ENCODE measurements at regions not wholly inside any gene's neighbourhood (a gene's known extent, or its start where the extent isn't known, plus 50 kb on each side); places are given as distances from the start of the nearest gene placed in this dataset.
"Not testable (repeated sequence)": the region's sequence is repeated elsewhere in the genome, so short reads cannot be mapped to it uniquely, and the experiment has no call there.

DNA sequence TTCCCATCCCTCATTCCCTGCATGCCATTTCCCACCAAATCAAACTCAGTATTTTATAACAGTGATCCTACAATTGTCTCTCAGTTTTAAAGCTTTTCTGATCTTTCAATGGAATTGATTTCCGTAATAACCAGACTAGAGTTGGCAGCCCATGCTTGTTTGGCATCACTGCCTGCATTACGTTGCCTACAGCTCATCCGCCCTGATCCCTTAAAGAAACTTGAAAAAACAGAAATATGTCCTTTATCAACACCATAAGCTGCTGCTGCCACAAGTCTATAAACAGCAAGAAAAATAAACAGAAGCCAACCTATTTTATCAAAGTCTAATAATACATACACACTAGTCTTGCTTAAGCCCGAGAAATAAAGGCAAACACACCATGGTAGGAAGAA lies 331.0 kb downstream of the METTL4 start:
- no peak overlapping the region for H3K27ac ChIP-seq
- H3K4me1 ChIP-seq = no peaks in the 10 kb centered on the region
- no peaks in the 10 kb centered on the region for H3K36me3 ChIP-seq
- no peak for DNase-seq (ENCODE audit: low spot score)
- TF ChIP-seq, protein P1, sequence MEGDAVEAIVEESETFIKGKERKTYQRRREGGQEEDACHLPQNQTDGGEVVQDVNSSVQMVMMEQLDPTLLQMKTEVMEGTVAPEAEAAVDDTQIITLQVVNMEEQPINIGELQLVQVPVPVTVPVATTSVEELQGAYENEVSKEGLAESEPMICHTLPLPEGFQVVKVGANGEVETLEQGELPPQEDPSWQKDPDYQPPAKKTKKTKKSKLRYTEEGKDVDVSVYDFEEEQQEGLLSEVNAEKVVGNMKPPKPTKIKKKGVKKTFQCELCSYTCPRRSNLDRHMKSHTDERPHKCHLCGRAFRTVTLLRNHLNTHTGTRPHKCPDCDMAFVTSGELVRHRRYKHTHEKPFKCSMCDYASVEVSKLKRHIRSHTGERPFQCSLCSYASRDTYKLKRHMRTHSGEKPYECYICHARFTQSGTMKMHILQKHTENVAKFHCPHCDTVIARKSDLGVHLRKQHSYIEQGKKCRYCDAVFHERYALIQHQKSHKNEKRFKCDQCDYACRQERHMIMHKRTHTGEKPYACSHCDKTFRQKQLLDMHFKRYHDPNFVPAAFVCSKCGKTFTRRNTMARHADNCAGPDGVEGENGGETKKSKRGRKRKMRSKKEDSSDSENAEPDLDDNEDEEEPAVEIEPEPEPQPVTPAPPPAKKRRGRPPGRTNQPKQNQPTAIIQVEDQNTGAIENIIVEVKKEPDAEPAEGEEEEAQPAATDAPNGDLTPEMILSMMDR (IDR thresholded peaks at IDR 0.05) = no peak
- H3K27me3 ChIP-seq = no peaks in the 10 kb centered on the region
- H3K9me3 ChIP-seq = no peaks in the 10 kb centered on the region
- H3K4me3 ChIP-seq = no peak overlapping the region

DNA sequence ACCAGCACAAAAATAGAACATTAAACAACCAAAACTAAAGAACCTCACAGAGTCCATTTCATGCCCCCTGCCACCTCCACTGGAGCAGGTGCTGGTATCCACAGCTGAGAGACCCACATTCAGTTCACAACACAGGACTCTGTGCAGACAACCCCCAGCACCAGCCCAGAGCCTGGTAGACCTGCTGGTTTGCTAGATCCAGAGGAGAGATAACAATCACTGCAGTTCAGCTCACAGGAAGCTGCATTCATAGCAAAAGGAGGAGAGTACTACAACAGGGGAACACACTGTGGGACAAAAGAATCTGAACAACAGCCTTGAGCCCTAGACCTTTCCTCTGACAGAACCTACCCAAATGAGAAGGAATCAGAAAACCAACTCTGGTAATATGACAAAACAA lies 326.7 kb downstream of the METTL4 start:
- DNase-seq (ENCODE audit: low spot score) = no peak
- no peak overlapping the region for H3K27ac ChIP-seq
- H3K4me3 ChIP-seq = no peak overlapping the region
- H3K9me3 ChIP-seq = no peaks in the 10 kb centered on the region
- no peaks in the 10 kb centered on the region for H3K4me1 ChIP-seq
- H3K27me3 ChIP-seq = no peaks in the 10 kb centered on the region
- H3K36me3 ChIP-seq = no peaks in the 10 kb centered on the region
- TF ChIP-seq, protein P1 (IDR thresholded peaks at IDR 0.05) = no peak

DNA sequence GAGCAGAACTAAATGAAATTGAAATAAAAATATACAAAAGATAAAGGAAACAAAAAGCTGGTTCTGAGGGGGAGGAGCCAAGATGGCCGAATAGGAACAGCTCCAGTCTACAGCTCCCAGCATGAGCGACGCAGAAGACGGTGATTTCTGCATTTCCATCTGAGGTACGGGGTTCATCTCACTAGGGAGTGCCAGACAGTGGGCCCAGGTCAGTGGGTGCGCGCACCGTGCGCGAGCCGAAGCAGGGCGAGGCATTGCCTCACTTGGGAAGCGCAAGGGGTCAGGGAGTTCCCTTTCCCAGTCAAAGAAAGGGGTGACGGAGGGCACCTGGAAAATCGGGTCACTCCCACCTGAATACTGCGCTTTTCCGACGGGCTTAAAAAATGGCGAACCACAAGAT lies 324.2 kb downstream of the METTL4 start:
- not testable (repeated sequence) for DNase-seq (ENCODE audit: low spot score); H3K4me1 ChIP-seq; H3K27ac ChIP-seq; H3K27me3 ChIP-seq; H3K4me3 ChIP-seq; H3K36me3 ChIP-seq; H3K9me3 ChIP-seq

DNA sequence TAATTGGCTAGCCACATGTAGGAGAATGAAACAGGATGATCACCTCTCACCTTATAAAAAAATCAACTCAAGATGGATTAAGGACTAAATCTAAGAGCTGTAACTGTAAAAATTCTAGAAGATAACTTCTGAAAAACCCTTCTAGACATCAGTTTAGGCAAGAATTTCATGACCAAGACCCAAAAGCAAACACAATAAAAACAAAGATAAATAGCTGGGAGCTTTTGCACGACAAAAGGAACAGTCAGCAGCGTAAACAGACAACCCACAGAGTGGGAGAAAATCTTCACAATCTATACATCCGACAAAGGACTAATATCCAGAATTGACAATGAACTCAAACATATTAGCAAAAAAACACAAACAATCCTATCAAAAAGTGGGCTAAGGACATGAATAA lies 316.3 kb downstream of the METTL4 start:
- Histone ChIP-seq H3K27me3 (no peaks in the 10 kb centered on the region), H3K9me3 (peaks cover 0 to 3% of the 10 kb centered on the region in 2 donors), H3K27ac (no peak overlapping the region), H3K4me3 (no peak overlapping the region), H3K4me1 (no peaks in the 10 kb centered on the region), H3K36me3 (no peaks in the 10 kb centered on the region)
- DNase-seq (ENCODE audit: low spot score) = no peak
- TF ChIP-seq, protein P1 (IDR thresholded peaks at IDR 0.05) = no peak

DNA sequence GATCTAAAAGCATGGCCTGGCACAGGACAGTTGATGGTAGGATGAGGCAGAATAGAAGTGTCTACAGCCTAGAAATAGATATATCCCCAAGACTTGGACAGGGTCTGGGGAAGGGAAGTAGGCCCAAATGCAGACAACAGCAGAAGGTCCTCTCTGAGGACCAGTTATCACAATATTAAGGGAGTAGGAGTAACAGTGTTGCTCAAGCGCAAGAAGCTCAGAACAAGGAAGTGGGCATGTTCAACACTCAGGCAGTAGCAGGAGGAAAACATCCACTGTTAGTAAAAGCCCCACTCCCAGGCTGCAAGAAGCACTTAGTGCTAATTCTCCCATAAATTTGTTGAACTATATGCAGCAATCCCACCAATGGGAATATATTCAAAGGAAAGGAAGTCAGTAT lies 314.7 kb downstream of the METTL4 start:
- DNase-seq (ENCODE audit: low spot score) = no peak
- no peak overlapping the region for H3K27ac ChIP-seq
- TF ChIP-seq, protein P1 (IDR thresholded peaks at IDR 0.05) = no peak
- H3K4me1 ChIP-seq = no peaks in the 10 kb centered on the region
- H3K27me3 ChIP-seq = no peaks in the 10 kb centered on the region
- H3K36me3 ChIP-seq = no peaks in the 10 kb centered on the region
- H3K9me3 ChIP-seq = peaks cover 0 to 3% of the 10 kb centered on the region in 2 donors
- no peak overlapping the region for H3K4me3 ChIP-seq

DNA sequence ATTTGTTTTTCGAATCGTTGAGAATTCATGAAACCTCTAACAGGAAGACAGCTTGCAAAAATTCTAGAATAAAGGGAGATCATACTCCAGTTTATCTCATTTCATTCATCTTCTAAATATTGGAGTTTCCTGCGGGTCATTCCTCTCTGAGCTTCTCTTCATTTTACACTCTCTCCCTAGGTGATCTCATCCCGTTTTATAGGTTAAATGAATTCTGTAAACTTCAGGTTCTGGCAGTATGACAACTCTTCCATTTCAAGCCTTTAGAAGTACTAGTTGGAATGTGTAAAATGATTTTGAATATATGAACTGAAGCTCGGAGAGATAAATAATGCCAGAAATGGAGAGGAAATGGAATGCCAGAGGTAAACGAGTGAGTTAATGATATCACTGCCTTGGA lies 312.4 kb downstream of the METTL4 start:
- no peaks in the 10 kb centered on the region for H3K4me1 ChIP-seq
- TF ChIP-seq, protein P1 (IDR thresholded peaks at IDR 0.05) = no peak
- no peaks in the 10 kb centered on the region for H3K27me3 ChIP-seq

More for the DNA sequence above, 312.4 kb downstream of the METTL4 start:
- H3K4me3 ChIP-seq = no peak overlapping the region
- H3K9me3 ChIP-seq = peaks cover 0 to 3% of the 10 kb centered on the region in 2 donors
- H3K27ac ChIP-seq = no peak overlapping the region
- H3K36me3 ChIP-seq = no peaks in the 10 kb centered on the region
- no peak for DNase-seq (ENCODE audit: low spot score)
